SU-DHL-6 (cell line): ENCODE measurements at regions not wholly inside any gene's neighbourhood (a gene's known extent, or its start where the extent isn't known, plus 50 kb on each side); places are given as distances from the start of the nearest gene placed in this dataset.

Experiments
- H2AFZ ChIP-seq: fragments of 200-600 bp; sonication (generic); 2 replicates; pipeline ENCODE4 v1.6.1; 2014; ENCODE audit warnings: low read depth, mild to moderate bottlenecking, moderate library complexity, mixed read lengths, antibody characterized with exemption, low read length; ENCODE audit not compliant: severe bottlenecking
- H3F3A ChIP-seq: fragments of 200-600 bp; shearing (Covaris generic); 2 replicates; pipeline ENCODE4 v1.6.0; 2016; ENCODE audit warnings: antibody characterized with exemption, mild to moderate bottlenecking; ENCODE audit not compliant: insufficient read depth
- H3K27ac ChIP-seq: fragments of 200-600 bp; sonication (generic); 2 replicates; pipeline ENCODE4 v1.5.1; 2016; ENCODE audit warnings: low read depth, mild to moderate bottlenecking, low read length, moderate library complexity, mixed read lengths
- H3K27me3 ChIP-seq: fragments of 200-600 bp; sonication (generic), shearing (Covaris generic); 2 replicates; pipeline ENCODE4 v1.6.0; 2014; ENCODE audit warnings: mild to moderate bottlenecking, low read length
- H3K36me3 ChIP-seq: fragments of 200-600 bp; sonication (generic); 2 replicates; pipeline ENCODE4 v1.6.1; 2014; ENCODE audit warnings: mild to moderate bottlenecking, low read length, mixed read lengths
- H3K4me2 ChIP-seq: fragments of 300-600, 200-600 bp; shearing (Covaris generic), sonication (generic); 2 replicates; pipeline ENCODE4 v1.6.0; 2014; ENCODE audit warnings: low read length, low read depth, mild to moderate bottlenecking; ENCODE audit not compliant: poor library complexity, severe bottlenecking
- H3K4me3 ChIP-seq: fragments of 200-600 bp; sonication (generic); 2 replicates; pipeline ENCODE4 v1.5.1; 2014; ENCODE audit warnings: antibody characterized with exemption, low read length, mild to moderate bottlenecking, mixed read lengths; ENCODE audit not compliant: insufficient read depth, poor library complexity, severe bottlenecking
- H3K79me2 ChIP-seq: fragments of 200-600 bp; sonication (generic); 2 replicates; pipeline ENCODE4 v1.6.1; 2014; ENCODE audit warnings: mild to moderate bottlenecking, low read length, moderate library complexity; ENCODE audit not compliant: insufficient read depth
- H3K9ac ChIP-seq: fragments of 200-600 bp; sonication (generic); 2 replicates; pipeline ENCODE4 v1.7.0; 2014; ENCODE audit warnings: mild to moderate bottlenecking, low read length
- H3K9me2 ChIP-seq: fragments of 200-600 bp; sonication (generic); replicated peaks from 2 replicates; pipeline ENCODE4 v1.6.1; 2014; ENCODE audit warnings: low read length; ENCODE audit not compliant: insufficient read depth
- H3K9me3 ChIP-seq: fragments of 200-600 bp; sonication (generic); 2 replicates; pipeline ENCODE4 v1.6.1; 2014; ENCODE audit warnings: low read length, mixed read lengths; ENCODE audit not compliant: insufficient read depth
- H4K20me1 ChIP-seq: fragments of 200-600 bp; sonication (generic); 2 replicates; pipeline ENCODE4 v1.6.1; 2014; ENCODE audit warnings: low read depth, mild to moderate bottlenecking, antibody characterized with exemption, low read length, moderate library complexity, mixed read lengths
- EZH2phosphoT487 ChIP-seq: fragments of 200-600 bp; sonication (generic), shearing (Covaris generic); conservative IDR thresholded peaks from 2 replicates; pipeline ENCODE4 v1.6.1; 2018; ENCODE audit warnings: mild to moderate bottlenecking, antibody characterized with exemption, low read length, moderate library complexity, mixed read lengths
- TF ChIP-seq, protein P1 (sequence below): fragments of 200-600 bp; sonication (generic); IDR thresholded peaks from one replicate; pipeline ENCODE4 v1.5.1; 2017; ENCODE audit warnings: antibody characterized with exemption, mild to moderate bottlenecking, low read length, moderate library complexity; ENCODE audit not compliant: insufficient read depth, poor library complexity, severe bottlenecking

- no peaks in the 10 kb centered on the region for H3K79me2 ChIP-seq
- no peak for TF ChIP-seq EZH2phosphoT487
- TF ChIP-seq, protein P1, sequence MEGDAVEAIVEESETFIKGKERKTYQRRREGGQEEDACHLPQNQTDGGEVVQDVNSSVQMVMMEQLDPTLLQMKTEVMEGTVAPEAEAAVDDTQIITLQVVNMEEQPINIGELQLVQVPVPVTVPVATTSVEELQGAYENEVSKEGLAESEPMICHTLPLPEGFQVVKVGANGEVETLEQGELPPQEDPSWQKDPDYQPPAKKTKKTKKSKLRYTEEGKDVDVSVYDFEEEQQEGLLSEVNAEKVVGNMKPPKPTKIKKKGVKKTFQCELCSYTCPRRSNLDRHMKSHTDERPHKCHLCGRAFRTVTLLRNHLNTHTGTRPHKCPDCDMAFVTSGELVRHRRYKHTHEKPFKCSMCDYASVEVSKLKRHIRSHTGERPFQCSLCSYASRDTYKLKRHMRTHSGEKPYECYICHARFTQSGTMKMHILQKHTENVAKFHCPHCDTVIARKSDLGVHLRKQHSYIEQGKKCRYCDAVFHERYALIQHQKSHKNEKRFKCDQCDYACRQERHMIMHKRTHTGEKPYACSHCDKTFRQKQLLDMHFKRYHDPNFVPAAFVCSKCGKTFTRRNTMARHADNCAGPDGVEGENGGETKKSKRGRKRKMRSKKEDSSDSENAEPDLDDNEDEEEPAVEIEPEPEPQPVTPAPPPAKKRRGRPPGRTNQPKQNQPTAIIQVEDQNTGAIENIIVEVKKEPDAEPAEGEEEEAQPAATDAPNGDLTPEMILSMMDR = no peak
- H3K9me3 ChIP-seq = no peaks in the 10 kb centered on the region
- no peak overlapping the region for H3K4me3 ChIP-seq
- H3K4me2 ChIP-seq = no peak overlapping the region
- no peaks in the 10 kb centered on the region for H3K36me3 ChIP-seq
- no peaks in the 10 kb centered on the region for H3K27me3 ChIP-seq
- H3F3A ChIP-seq = no peaks in the 10 kb centered on the region
- no peak overlapping the region for H2AFZ ChIP-seq
- no peaks in the 10 kb centered on the region for H4K20me1 ChIP-seq
- no peaks in the 10 kb centered on the region for H3K9me2 ChIP-seq
- H3K9ac ChIP-seq = no peak overlapping the region
- H3K27ac ChIP-seq = no peak overlapping the region
Observed at GRCh38 chr1:181249186-181249585, 160.7 kb downstream of the IER5 start.

- Histone ChIP-seq H3K4me2 (no peak overlapping the region), H3K9ac (no peak overlapping the region), H3F3A (no peaks in the 10 kb centered on the region), H3K36me3 (no peaks in the 10 kb centered on the region), H3K79me2 (no peaks in the 10 kb centered on the region), H3K4me3 (no peak overlapping the region), H3K9me3 (peaks cover under 1% of the 10 kb centered on the region; the same call in 1 of the 2 replicates), H4K20me1 (no peaks in the 10 kb centered on the region), H3K27ac (no peak overlapping the region), H2AFZ (no peak overlapping the region), H3K9me2 (no peaks in the 10 kb centered on the region), H3K27me3 (no peaks in the 10 kb centered on the region)
- TF ChIP-seq, protein P1 = no peak
- no peak for TF ChIP-seq EZH2phosphoT487
Observed at GRCh38 chr1:181250038-181250437, 161.5 kb downstream of the IER5 start.

GRCh38 chr1:181251001-181251712 lies 162.7 kb downstream of the IER5 start:
- no peak overlapping the region for H3K27ac ChIP-seq
- peaks cover 8% of the 10 kb centered on the region; the same call in 1 of the 2 replicates for H3K9me3 ChIP-seq
- no peaks in the 10 kb centered on the region for H3F3A ChIP-seq
- no peak overlapping the region for H3K9ac ChIP-seq
- H3K27me3 ChIP-seq = no peaks in the 10 kb centered on the region
- TF ChIP-seq EZH2phosphoT487 = no peak
- TF ChIP-seq, protein P1 = no peak
- H3K4me2 ChIP-seq = no peak overlapping the region
- H3K4me3 ChIP-seq = no peak overlapping the region
- H3K9me2 ChIP-seq = no peaks in the 10 kb centered on the region
- H3K36me3 ChIP-seq = no peaks in the 10 kb centered on the region
- no peak overlapping the region for H2AFZ ChIP-seq
- no peaks in the 10 kb centered on the region for H3K79me2 ChIP-seq
- no peaks in the 10 kb centered on the region for H4K20me1 ChIP-seq
